Kidney (tissue), 13 donors: ENCODE measurements at regions not wholly inside any gene's neighbourhood (a gene's known extent, or its start where the extent isn't known, plus 50 kb on each side); places are given as distances from the start of the nearest gene placed in this dataset.

Experiments
- DNase-seq, 5 donors: peaks; one replicate each; pipeline ENCODE4 v3.0.0-alpha.2; 2013 to 2020
- FAIRE-seq: peaks from 2 replicates; lab custom pipeline; 2012; peaks lifted over from hg19 to GRCh38; lab: Jason Lieb, UNC
- H3K27ac ChIP-seq, 2 donors: one replicate each; pipeline ENCODE4 v1.7.0; 2013; ENCODE audit warnings: low read depth in 2 of 2, low read length in 2 of 2, inconsistent platforms in 1 of 2
- H3K27me3 ChIP-seq: one replicate; pipeline ENCODE4 v1.7.1; 2013; ENCODE audit warnings: low read length, inconsistent platforms; ENCODE audit not compliant: control insufficient read depth, insufficient read depth
- H3K36me3 ChIP-seq, 3 donors: one replicate each; pipeline versions ENCODE4 v1.7.0 to v1.7.1; 2013; ENCODE audit warnings: low read length in 3 of 3, control low read depth in 1 of 3, inconsistent platforms in 1 of 3; ENCODE audit not compliant: insufficient read depth in 3 of 3, control insufficient read depth in 2 of 3
- H3K4me1 ChIP-seq, 3 donors: one replicate each; pipeline versions ENCODE4 v1.7.0 to v1.7.1; 2013; ENCODE audit warnings: low read length in 3 of 3, inconsistent platforms in 1 of 3, low read depth in 1 of 3; ENCODE audit not compliant: control insufficient read depth in 2 of 3, insufficient read depth in 2 of 3
- H3K4me3 ChIP-seq, 3 donors: one replicate each; pipeline versions ENCODE4 v1.7.0 to v1.8.1; 2013; ENCODE audit warnings: low read length in 3 of 3, control low read depth in 1 of 3, inconsistent platforms in 1 of 3
- H3K9ac ChIP-seq, 3 donors: one replicate each; pipeline versions ENCODE4 v1.7.0 to v1.7.1; 2013; ENCODE audit warnings: low read length in 3 of 3, control low read depth in 1 of 3, inconsistent platforms in 1 of 3
- H3K9me3 ChIP-seq, 3 donors: one replicate each; pipeline versions ENCODE4 v1.7.0 to v1.7.1; 2013; ENCODE audit warnings: low read length in 3 of 3, control low read depth in 1 of 3, inconsistent platforms in 1 of 3; ENCODE audit not compliant: control insufficient read depth in 2 of 3, insufficient read depth in 1 of 3
- CTCF ChIP-seq: IDR thresholded peaks from 3 replicates; pipeline ENCODE4 v1.5.1; 2012; ENCODE audit warnings: mild to moderate bottlenecking, moderate library complexity, borderline replicate concordance; ENCODE audit not compliant: insufficient read depth; ENCODE audit errors: extremely low read depth
- intact Hi-C: fragments of 100-400 bp; cut with DNase I; formaldehyde crosslinking; loops from one replicate; pipeline ENCODE4 v1.11.1; 2022
- donor health status: control.
- donor health status: control.
- donor health status: control.
- donor health status: control.
- donor health status: control.
- donor health status: DM: yes; HTN: yes; CAD: no.
- donor health status: Normal renal cell carcinoma (clear cell type).

- H3K4me3 ChIP-seq: no peak overlapping the region
- DNase-seq (no peak), FAIRE-seq (no peak)
- H3K27ac ChIP-seq: no peak overlapping the region
- H3K36me3 ChIP-seq: peaks cover 0 to 67% (median 20%) of the 10 kb centered on the region in 3 donors
- H3K9me3 ChIP-seq: no peaks in the 10 kb centered on the region
- intact Hi-C loops: no loop called here
- no peaks in the 10 kb centered on the region for H3K27me3 ChIP-seq
- no peak for TF ChIP-seq CTCF
- H3K4me1 ChIP-seq: no peaks in the 10 kb centered on the region
- H3K9ac ChIP-seq: no peak overlapping the region
Observed at GRCh38 chr15:62769604-62770003, 272.9 kb upstream of the TPM1 start.

DNA sequence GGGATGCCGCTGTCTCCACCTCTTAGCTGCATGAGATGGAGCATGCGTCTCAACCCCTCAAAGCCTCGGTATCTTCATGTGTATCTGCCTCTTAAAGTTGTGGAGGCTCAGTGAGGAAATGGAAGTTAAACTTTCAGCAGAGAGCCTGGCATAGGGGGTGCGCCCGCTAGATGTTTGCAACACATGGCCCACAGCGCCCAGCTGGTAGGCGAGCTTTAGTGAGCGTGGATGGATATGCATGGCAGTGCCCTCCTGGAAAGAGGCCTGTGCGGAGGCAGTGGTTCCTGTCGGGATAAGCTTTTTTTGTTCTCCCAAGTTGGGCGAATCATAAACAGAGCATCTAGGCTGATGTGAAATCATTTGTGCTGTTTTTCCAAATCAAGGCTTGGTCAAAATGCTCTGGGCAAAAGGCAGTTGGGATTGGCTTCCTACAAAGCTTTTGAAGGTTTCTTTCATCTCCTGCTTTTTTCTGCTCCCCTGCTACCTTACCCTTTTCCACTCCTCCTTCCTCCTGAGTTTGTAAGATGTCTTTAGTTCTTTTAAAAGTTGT lies 272.4 kb upstream of the TPM1 start:
- Histone ChIP-seq H3K36me3 (peaks cover 0 to 65% (median 21%) of the 10 kb centered on the region in 3 donors), H3K9ac (no peak overlapping the region)
- intact Hi-C loops: no loop called here

DNA sequence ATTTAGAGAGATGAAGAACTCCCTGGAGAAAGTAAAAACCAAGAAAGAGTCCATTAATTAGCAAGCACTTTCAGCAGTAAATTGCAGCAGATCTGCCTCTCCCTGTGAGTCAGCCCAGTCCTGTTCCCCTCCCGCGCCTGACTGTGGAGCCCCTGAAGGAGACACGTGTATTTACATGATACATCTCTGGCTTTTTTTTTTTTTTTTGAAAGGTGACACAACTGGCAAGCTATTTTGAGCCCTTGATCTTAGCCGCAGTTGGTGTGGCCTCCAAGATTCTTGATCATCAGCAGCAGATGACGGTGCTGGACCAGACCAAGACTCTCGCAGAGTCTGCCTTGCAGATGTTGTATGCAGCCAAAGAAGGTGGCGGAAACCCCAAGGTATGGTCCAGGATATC lies 271.8 kb upstream of the TPM1 start:
- Histone ChIP-seq H3K4me3 (no peak overlapping the region), H3K36me3 (peaks cover 0 to 65% (median 23%) of the 10 kb centered on the region in 3 donors), H3K9me3 (no peaks in the 10 kb centered on the region), H3K4me1 (no peaks in the 10 kb centered on the region), H3K9ac (no peak overlapping the region), H3K27ac (no peak overlapping the region), H3K27me3 (no peaks in the 10 kb centered on the region)
- DNase-seq: no peak
- FAIRE-seq: no peak
- intact Hi-C loops: no loop called here
- no peak for TF ChIP-seq CTCF

More for the DNA sequence above, 272.4 kb upstream of the TPM1 start:
- DNase-seq (no peak), FAIRE-seq (no peak)
- H3K9me3 ChIP-seq: no peaks in the 10 kb centered on the region
- no peak overlapping the region for H3K27ac ChIP-seq
- H3K27me3 ChIP-seq: no peaks in the 10 kb centered on the region
- TF ChIP-seq CTCF: no peak
- H3K4me3 ChIP-seq: no peak overlapping the region
- no peaks in the 10 kb centered on the region for H3K4me1 ChIP-seq

- TF ChIP-seq CTCF: no peak
- no peaks in the 10 kb centered on the region for H3K9me3 ChIP-seq
- DNase-seq (no peak), FAIRE-seq (no peak)
- peaks cover 0 to 65% (median 21%) of the 10 kb centered on the region in 3 donors for H3K36me3 ChIP-seq
- H3K9ac ChIP-seq: no peak overlapping the region
- H3K27ac ChIP-seq: no peak overlapping the region
- no peaks in the 10 kb centered on the region for H3K27me3 ChIP-seq
- H3K4me3 ChIP-seq: no peak overlapping the region
- intact Hi-C loops: no loop called here
- no peaks in the 10 kb centered on the region for H3K4me1 ChIP-seq
Observed at GRCh38 chr15:62771234-62771633, 271.3 kb upstream of the TPM1 start.
